KOPT-K1 (cell line): ENCODE measurements at regions not wholly inside any gene's neighbourhood (a gene's known extent, or its start where the extent isn't known, plus 50 kb on each side); places are given as distances from the start of the nearest gene placed in this dataset.
"Not testable (repeated sequence)": the region's sequence is repeated elsewhere in the genome, so short reads cannot be mapped to it uniquely, and the experiment has no call there.

Source experiments
- H3K27ac ChIP-seq: fragments of 200-600 bp; sonication (generic); 2 replicates; pipeline ENCODE4 v1.5.1; 2016; ENCODE audit warnings: antibody characterized with exemption, mild to moderate bottlenecking, low read depth, low read length; ENCODE audit not compliant: poor library complexity, severe bottlenecking
- H3K36me3 ChIP-seq: fragments of 200-600 bp; sonication (generic); 2 replicates; pipeline ENCODE4 v1.5.1; 2017; ENCODE audit warnings: antibody characterized with exemption, mild to moderate bottlenecking, low read length, moderate library complexity; ENCODE audit not compliant: insufficient read depth
- H3K9me3 ChIP-seq: fragments of 200-600 bp; sonication (generic); 2 replicates; pipeline ENCODE4 v1.5.1; 2017; ENCODE audit warnings: antibody characterized with exemption, low read length, mild to moderate bottlenecking; ENCODE audit not compliant: insufficient read depth, poor library complexity, severe bottlenecking

GRCh38 chr9:16281707-16282106 is 588.8 kb downstream of the BNC2 start:
- H3K27ac ChIP-seq: no peak overlapping the region
- H3K9me3 ChIP-seq: no peaks in the 10 kb centered on the region
- no peaks in the 10 kb centered on the region for H3K36me3 ChIP-seq

DNA sequence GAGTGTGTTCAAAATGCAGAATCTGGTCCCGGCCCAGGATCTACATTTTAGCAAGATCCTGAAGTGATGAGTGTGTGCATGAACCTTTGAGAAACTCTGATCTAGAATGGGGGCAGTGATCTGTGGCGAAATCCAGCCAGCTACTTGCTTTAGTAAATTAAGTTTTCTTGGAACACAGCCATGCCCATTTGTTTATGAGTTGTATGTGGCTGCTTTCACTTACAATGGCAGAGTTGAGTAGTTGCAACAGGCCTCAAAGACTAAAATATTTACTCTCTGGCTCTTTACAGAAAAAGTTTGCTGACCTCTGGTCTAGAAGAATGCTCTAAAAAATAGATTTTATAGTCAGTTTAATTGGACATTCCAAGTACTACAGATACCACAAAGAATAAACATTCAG is 588.3 kb downstream of the BNC2 start:
- Histone ChIP-seq H3K9me3 (no peaks in the 10 kb centered on the region), H3K27ac (no peak overlapping the region), H3K36me3 (no peaks in the 10 kb centered on the region)

GRCh38 chr9:16282718-16283117 is 587.8 kb downstream of the BNC2 start:
- Histone ChIP-seq H3K27ac (no peak overlapping the region), H3K9me3 (no peaks in the 10 kb centered on the region), H3K36me3 (no peaks in the 10 kb centered on the region)

DNA sequence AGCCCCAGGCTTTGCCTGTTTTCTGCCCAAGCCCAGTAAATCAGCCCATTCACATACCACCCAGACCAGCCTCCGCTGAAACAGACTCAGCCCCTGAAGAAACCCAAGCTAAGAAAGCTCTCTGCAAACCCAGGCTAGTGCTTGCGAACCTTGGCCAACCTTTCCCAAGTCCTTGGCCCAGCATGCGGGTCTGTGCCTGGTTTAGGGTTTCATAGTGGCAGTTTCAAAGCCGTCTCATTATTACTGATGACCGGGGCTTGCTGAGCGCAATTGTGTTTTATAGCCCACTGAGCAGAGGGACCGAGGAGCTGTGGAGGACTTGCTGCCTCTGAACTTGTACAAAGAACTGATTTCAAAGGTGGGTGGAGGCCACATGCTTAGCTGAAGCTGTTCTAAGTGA is 584.3 kb downstream of the BNC2 start:
- Histone ChIP-seq H3K27ac (no peak overlapping the region), H3K36me3 (no peaks in the 10 kb centered on the region), H3K9me3 (no peaks in the 10 kb centered on the region)

DNA sequence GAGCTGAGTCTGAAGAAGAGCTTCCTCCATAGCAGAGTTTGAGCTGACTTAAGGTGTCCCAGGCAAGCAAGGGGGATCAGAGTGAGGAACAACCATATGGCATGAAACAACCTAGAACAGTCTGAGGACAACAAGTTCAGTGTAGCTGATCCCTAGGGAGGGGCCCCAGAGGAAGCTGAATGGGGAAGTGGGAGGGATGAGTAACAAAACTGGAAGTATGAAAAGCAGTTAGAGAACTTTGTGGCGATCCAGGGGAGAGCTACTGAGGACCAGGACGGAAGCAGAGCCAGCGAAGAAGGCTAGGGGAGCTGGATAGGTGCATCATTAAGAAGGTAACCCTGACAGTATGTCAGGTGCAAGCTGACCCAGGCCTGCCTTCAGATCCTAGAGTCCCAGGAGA is 580.8 kb downstream of the BNC2 start:
- Histone ChIP-seq H3K9me3 (no peaks in the 10 kb centered on the region), H3K36me3 (no peaks in the 10 kb centered on the region), H3K27ac (no peak overlapping the region)

GRCh38 chr9:16290169-16290568 is 580.3 kb downstream of the BNC2 start:
- H3K27ac ChIP-seq: no peak overlapping the region
- H3K36me3 ChIP-seq: no peaks in the 10 kb centered on the region
- no peaks in the 10 kb centered on the region for H3K9me3 ChIP-seq

- Histone ChIP-seq H3K9me3 (no peaks in the 10 kb centered on the region), H3K36me3 (no peaks in the 10 kb centered on the region), H3K27ac (no peak overlapping the region)
Measured at GRCh38 chr9:16291921-16292320, 578.5 kb downstream of the BNC2 start.

- H3K36me3 ChIP-seq: no peaks in the 10 kb centered on the region
- no peaks in the 10 kb centered on the region for H3K9me3 ChIP-seq
- H3K27ac ChIP-seq: no peak overlapping the region
Measured at GRCh38 chr9:16293610-16294009, 576.9 kb downstream of the BNC2 start.

- Histone ChIP-seq H3K36me3 (no peaks in the 10 kb centered on the region), H3K27ac (no peak overlapping the region), H3K9me3 (no peaks in the 10 kb centered on the region)
Measured at GRCh38 chr9:16294133-16294770, 576.2 kb downstream of the BNC2 start.

DNA sequence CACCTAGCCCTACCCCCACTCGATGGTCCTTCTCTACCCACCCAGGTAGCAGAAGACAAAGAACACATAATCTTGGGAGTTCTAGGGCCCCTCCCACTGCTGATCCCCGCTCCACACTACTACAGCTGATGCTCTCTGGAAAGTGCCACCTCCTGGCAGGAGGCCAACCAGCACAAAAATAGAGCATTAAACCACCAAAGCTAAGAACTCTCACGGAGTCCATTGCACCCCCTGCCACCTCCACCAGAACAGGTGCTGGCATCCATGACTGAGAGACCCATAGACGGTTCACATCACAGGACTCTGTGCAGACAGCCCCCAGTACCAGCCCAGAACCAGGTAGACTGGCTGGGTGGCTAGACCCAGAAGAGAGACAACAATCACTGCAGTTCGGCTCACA is 575.5 kb downstream of the BNC2 start:
- not testable (repeated sequence) for H3K27ac ChIP-seq, H3K9me3 ChIP-seq, H3K36me3 ChIP-seq

- H3K9me3 ChIP-seq, H3K27ac ChIP-seq, H3K36me3 ChIP-seq: not testable (repeated sequence)
Measured at GRCh38 chr9:16299368-16299767, 571.1 kb downstream of the BNC2 start.

DNA sequence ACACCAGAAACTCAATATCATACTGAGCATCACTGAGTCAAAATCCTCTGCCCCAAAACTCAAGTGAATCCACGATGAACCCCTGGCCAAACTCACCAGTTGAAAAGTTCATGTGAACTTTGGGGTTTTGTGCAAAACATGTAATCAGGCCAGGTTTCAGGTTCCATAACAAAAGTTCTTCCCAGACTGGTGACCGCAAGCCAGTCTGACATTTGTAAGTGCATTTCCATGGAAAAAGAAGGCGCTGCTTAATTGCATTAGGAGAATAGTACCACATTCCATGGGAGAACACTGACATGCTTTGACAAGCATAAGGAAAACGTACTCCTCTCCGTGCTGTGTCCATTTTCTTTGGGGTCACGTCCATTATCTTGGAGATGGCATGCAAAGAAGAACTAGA is 567.0 kb downstream of the BNC2 start:
- Histone ChIP-seq H3K27ac (no peak overlapping the region), H3K36me3 (no peaks in the 10 kb centered on the region), H3K9me3 (no peaks in the 10 kb centered on the region)

DNA sequence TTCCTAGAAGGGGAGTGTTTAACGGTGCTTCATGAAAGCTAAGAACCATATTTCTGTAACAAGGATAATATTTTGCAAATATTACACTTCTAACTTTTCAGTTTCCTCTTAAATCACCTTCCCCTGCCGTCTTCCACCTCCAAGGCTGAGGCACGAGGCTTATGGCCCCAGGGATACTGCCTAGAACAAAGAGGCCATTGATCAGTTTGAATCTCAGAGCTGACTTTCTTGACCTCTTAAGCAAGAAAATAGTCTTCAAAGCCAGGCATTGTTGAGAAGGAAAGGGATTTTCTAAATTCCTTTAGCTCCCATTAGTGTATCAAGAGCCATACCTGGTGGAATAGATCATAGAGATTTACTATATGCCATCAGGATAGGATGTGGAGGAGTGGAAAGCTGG is 566.2 kb downstream of the BNC2 start:
- H3K27ac ChIP-seq: no peak overlapping the region
- no peaks in the 10 kb centered on the region for H3K9me3 ChIP-seq
- no peaks in the 10 kb centered on the region for H3K36me3 ChIP-seq

GRCh38 chr9:16306586-16306985 is 563.9 kb downstream of the BNC2 start:
- Histone ChIP-seq H3K36me3 (no peaks in the 10 kb centered on the region), H3K27ac (no peak overlapping the region), H3K9me3 (no peaks in the 10 kb centered on the region)

DNA sequence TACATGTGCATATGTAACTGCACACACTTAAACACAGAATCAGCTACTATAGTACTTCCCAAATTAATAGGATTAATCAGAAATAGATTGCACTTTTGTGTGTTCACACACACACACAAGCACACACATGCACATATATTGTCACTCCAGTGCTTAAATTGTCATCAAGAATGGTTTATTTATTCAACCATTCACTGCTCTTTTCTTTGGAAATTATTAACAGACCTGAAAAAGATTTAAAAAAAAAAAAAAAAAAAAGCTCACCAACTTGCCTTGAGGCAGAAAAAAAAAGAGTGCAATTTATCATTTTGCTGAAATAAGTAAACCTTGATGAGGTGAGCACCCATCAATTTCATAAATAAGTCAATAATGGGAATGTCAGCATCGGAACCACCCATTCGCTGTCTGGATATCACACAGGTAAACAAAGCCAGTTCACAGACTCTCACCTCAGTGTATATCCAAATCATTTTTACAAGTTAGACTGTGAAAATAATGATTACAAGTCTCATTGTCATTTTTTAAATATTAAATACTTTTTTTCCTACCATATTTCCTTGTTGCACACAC is 562.8 kb downstream of the BNC2 start:
- Histone ChIP-seq H3K27ac (no peak overlapping the region), H3K36me3 (no peaks in the 10 kb centered on the region), H3K9me3 (no peaks in the 10 kb centered on the region)

GRCh38 chr9:16308645-16309044 is 561.8 kb downstream of the BNC2 start:
- Histone ChIP-seq H3K9me3 (no peaks in the 10 kb centered on the region), H3K36me3 (no peaks in the 10 kb centered on the region), H3K27ac (no peak overlapping the region)
